ENCODE measurements at regions not wholly inside any gene's neighbourhood (a gene's known extent, or its start where the extent isn't known, plus 50 kb on each side); places are given as distances from the start of the nearest gene placed in this dataset.

GRCh38 chr6:170117111-170117972, 173.5 kb downstream of the DLL1 start:
- TF ChIP-seq EZH2phosphoT487 (IDR thresholded peaks at IDR 0.05; ENCODE audit: insufficient read depth, low read depth) (no peak), EZH2 (IDR thresholded peaks at IDR 0.05; ENCODE audit: insufficient read depth, poor library complexity, severe bottlenecking) (no peak)
